GM23338 (cell line): ENCODE measurements at regions not wholly inside any gene's neighbourhood (a gene's known extent, or its start where the extent isn't known, plus 50 kb on each side); places are given as distances from the start of the nearest gene placed in this dataset.

ENCODE experiments used
- ATAC-seq: fragments of 200-7000 bp; cut with Tn5 transposase; 3 replicates; pipeline ENCODE4 v1.9.1; 2020
- DNase-seq: peaks from one replicate; pipeline ENCODE4 v3.0.0-alpha.2; 2015; ENCODE audit warnings: low spot score
- H2AFZ ChIP-seq: fragments of 200-600 bp; sonication (generic); 2 replicates; pipeline ENCODE4 v1.8.0; 2016; ENCODE audit warnings: antibody characterized with exemption, mild to moderate bottlenecking, moderate library complexity
- H3F3A ChIP-seq: fragments of 200-600 bp; sonication (generic); replicated peaks from 2 replicates; pipeline ENCODE4 v1.8.0; 2017; ENCODE audit warnings: antibody characterized with exemption, mixed run types, low read depth
- H3K27ac ChIP-seq: fragments of 200-600 bp; sonication (generic); 2 replicates; pipeline ENCODE4 v1.6.1; 2016; ENCODE audit warnings: low read depth
- H3K27me3 ChIP-seq: fragments of 200-600 bp; sonication (generic); 2 replicates; pipeline ENCODE4 v1.8.0; 2016; ENCODE audit warnings: mild to moderate bottlenecking, mixed run types, moderate library complexity; ENCODE audit not compliant: insufficient read depth
- H3K36me3 ChIP-seq: fragments of 200-600 bp; sonication (generic); 2 replicates; pipeline ENCODE4 v1.8.0; 2016; ENCODE audit warnings: mild to moderate bottlenecking; ENCODE audit not compliant: insufficient read depth
- H3K4me1 ChIP-seq: fragments of 200-600 bp; sonication (generic); 2 replicates; pipeline ENCODE4 v1.8.0; 2016; ENCODE audit warnings: mild to moderate bottlenecking, moderate library complexity; ENCODE audit not compliant: insufficient read depth
- H3K4me2 ChIP-seq: fragments of 200-600 bp; sonication (generic); 2 replicates; pipeline ENCODE4 v1.7.1; 2017; ENCODE audit warnings: mixed run types
- H3K4me3 ChIP-seq: fragments of 200-600 bp; sonication (generic); 2 replicates; pipeline ENCODE4 v1.6.1; 2016; ENCODE audit warnings: mixed run types
- H3K79me2 ChIP-seq: fragments of 200-600 bp; sonication (generic); replicated peaks from 2 replicates; pipeline ENCODE4 v1.8.0; 2017; ENCODE audit warnings: mild to moderate bottlenecking; ENCODE audit not compliant: insufficient read depth
- H3K9me2 ChIP-seq: fragments of 200-600 bp; sonication (generic); 2 replicates; pipeline ENCODE4 v1.8.0; 2017; ENCODE audit not compliant: insufficient read depth
- H4K20me1 ChIP-seq: fragments of 200-600 bp; sonication (generic); replicated peaks from 2 replicates; pipeline ENCODE4 v1.8.0; 2017; ENCODE audit warnings: mild to moderate bottlenecking; ENCODE audit not compliant: insufficient read depth
- H3K27ac Mint-ChIP-seq: 2 replicates; pipeline ENCODE4 v1.8.0; 2020; ENCODE audit warnings: inconsistent platforms, mild to moderate bottlenecking, moderate library complexity, mixed read lengths
- H3K27me3 Mint-ChIP-seq: 3 replicates; pipeline ENCODE4 v1.8.0; 2022; ENCODE audit warnings: low read depth, mild to moderate bottlenecking, moderate library complexity, mixed read lengths, inconsistent platforms; ENCODE audit not compliant: insufficient read depth, poor library complexity
- H3K36me3 Mint-ChIP-seq: 3 replicates; pipeline ENCODE4 v1.8.0; 2021; ENCODE audit warnings: low read depth, mild to moderate bottlenecking, inconsistent platforms, moderate library complexity, mixed read lengths
- H3K4me1 Mint-ChIP-seq: 3 replicates; pipeline ENCODE4 v1.8.0; 2020; ENCODE audit warnings: mild to moderate bottlenecking, inconsistent platforms, mixed read lengths
- H3K4me3 Mint-ChIP-seq: 3 replicates; pipeline ENCODE4 v1.8.0; 2021; ENCODE audit warnings: moderate library complexity, mild to moderate bottlenecking, inconsistent platforms, mixed read lengths
- H3K9me3 Mint-ChIP-seq: 3 replicates; pipeline ENCODE4 v1.8.0; 2020; ENCODE audit warnings: moderate library complexity, mild to moderate bottlenecking, inconsistent platforms, mixed read lengths
- ETS1 ChIP-seq: IDR thresholded peaks from 2 replicates; pipeline ENCODE4 v1.6.1; 2016; ENCODE audit warnings: antibody characterized with exemption
- EZH2 ChIP-seq: fragments of 200-600 bp; sonication (generic); IDR thresholded peaks from one replicate; pipeline ENCODE4 v1.8.0; 2017; ENCODE audit warnings: antibody characterized with exemption, mild to moderate bottlenecking, low read depth; ENCODE audit not compliant: unreplicated experiment
- NANOG ChIP-seq: IDR thresholded peaks from 2 replicates; pipeline ENCODE4 v1.6.1; 2016; ENCODE audit warnings: antibody characterized with exemption, borderline replicate concordance
- REST ChIP-seq: IDR thresholded peaks from one replicate; pipeline ENCODE4 v1.6.1; 2018; ENCODE audit warnings: antibody characterized with exemption; ENCODE audit not compliant: unreplicated experiment
- ZNF114 ChIP-seq: fragments of 250-450 bp; sonication (Bioruptor Pico); IDR thresholded peaks from 2 replicates; pipeline ENCODE4 v1.5.0; 2020; ENCODE audit warnings: mild to moderate bottlenecking, moderate library complexity
- ZNF462 ChIP-seq: fragments of 250-450 bp; sonication (Bioruptor Pico); IDR thresholded peaks from 2 replicates; pipeline ENCODE4 v1.5.0; 2020; ENCODE audit warnings: mild to moderate bottlenecking, moderate library complexity

- Mint-ChIP-seq H3K27ac (no peak overlapping the region), H3K36me3 (no peaks in the 10 kb centered on the region), H3K4me1 (peaks cover 28% of the 10 kb centered on the region), H3K9me3 (no peaks in the 10 kb centered on the region), H3K4me3 (no peak overlapping the region), H3K27me3 (no peaks in the 10 kb centered on the region)
- no peak overlapping the region for H3K4me2 ChIP-seq
- H3K27ac ChIP-seq = no peak overlapping the region
- no peak overlapping the region for H3K4me3 ChIP-seq
- no peak overlapping the region for H2AFZ ChIP-seq
- H3K4me1 ChIP-seq = peaks cover 23% of the 10 kb centered on the region
- H4K20me1 ChIP-seq = no peaks in the 10 kb centered on the region
- no peaks in the 10 kb centered on the region for H3K27me3 ChIP-seq
- TF ChIP-seq ETS1 = no peak
- peak; percentile 66; the same call in 1 of the 2 replicates for TF ChIP-seq ZNF462 (CRISPR knock-in tag)
- H3F3A ChIP-seq = no peaks in the 10 kb centered on the region
- peak; percentile 77 for DNase-seq
- peak; percentile 58; the same call in 2 of the 3 replicates for ATAC-seq
- no peaks in the 10 kb centered on the region for H3K36me3 ChIP-seq
- peaks cover 5% of the 10 kb centered on the region; the same call in 1 of the 2 replicates for H3K9me2 ChIP-seq
- no peaks in the 10 kb centered on the region for H3K79me2 ChIP-seq
These were observed 701.1 kb downstream of the NOVA1 start for GRCh38 chr14:25896777-25897176.

DNA sequence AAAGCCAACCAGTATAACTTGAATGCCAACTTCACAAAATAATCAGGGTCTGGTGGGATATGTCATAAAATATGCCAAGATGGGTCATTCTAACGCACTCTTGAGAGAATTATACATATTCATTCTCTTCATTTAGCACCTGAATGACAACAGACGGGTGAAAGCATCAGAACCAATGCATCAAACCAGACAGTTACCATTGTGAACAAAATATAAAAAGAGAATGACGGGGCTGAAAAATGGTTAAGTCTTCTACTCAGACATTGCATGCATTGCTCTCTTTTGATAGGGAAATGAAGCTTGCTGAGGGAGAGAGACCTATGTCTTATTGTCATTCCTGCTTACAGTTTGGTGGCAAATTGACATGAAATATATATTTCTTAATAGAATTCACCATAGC lies 702.1 kb downstream of the NOVA1 start:
- H3K27me3 Mint-ChIP-seq = no peaks in the 10 kb centered on the region
- Histone ChIP-seq H3K27ac (no peak overlapping the region), H2AFZ (no peak overlapping the region), H3K9me2 (peaks cover 8% of the 10 kb centered on the region; the same call in 1 of the 2 replicates), H3K36me3 (no peaks in the 10 kb centered on the region), H3K79me2 (no peaks in the 10 kb centered on the region), H3F3A (no peaks in the 10 kb centered on the region), H4K20me1 (no peaks in the 10 kb centered on the region), H3K4me2 (peak overlapping the region; percentile 36; the same call in 1 of the 2 replicates), H3K4me1 (peaks cover 23% of the 10 kb centered on the region), H3K27me3 (no peaks in the 10 kb centered on the region), H3K4me3 (no peak overlapping the region)
- ATAC-seq (no peak), DNase-seq (peak; percentile 5)
- no peak overlapping the region for H3K4me3 Mint-ChIP-seq
- no peak overlapping the region for H3K27ac Mint-ChIP-seq
- peaks cover 28% of the 10 kb centered on the region for H3K4me1 Mint-ChIP-seq
- H3K36me3 Mint-ChIP-seq = no peaks in the 10 kb centered on the region
- H3K9me3 Mint-ChIP-seq = no peaks in the 10 kb centered on the region
- TF ChIP-seq EZH2 = no peak
- no peak for TF ChIP-seq ZNF114 (CRISPR knock-in tag)
- no peak for TF ChIP-seq ETS1
- no peak for TF ChIP-seq REST
- TF ChIP-seq NANOG = no peak
